Tibial nerve (tissue), 3 donors: ENCODE measurements at regions not wholly inside any gene's neighbourhood (a gene's known extent, or its start where the extent isn't known, plus 50 kb on each side); places are given as distances from the start of the nearest gene placed in this dataset.

ENCODE experiments used
- CTCF ChIP-seq, 5 experiments: fragments of 200-600 bp in 3 of 5; fragments of 450-650 bp in 2 of 5; sonication (generic) in 3 of 5; IDR thresholded peaks; one replicate each; pipeline ENCODE4 v1.5.1; 2016 to 2019; ENCODE audit warnings: antibody characterized with exemption in 5 of 5, mild to moderate bottlenecking in 3 of 5, moderate library complexity in 2 of 5
- POLR2A ChIP-seq, 2 donors: fragments of 450-650 bp; IDR thresholded peaks; one replicate each; pipeline ENCODE4 v1.6.1; 2017; ENCODE audit warnings: antibody characterized with exemption in 2 of 2, mild to moderate bottlenecking in 2 of 2, moderate library complexity in 2 of 2

- TF ChIP-seq CTCF (IDR thresholded peaks at IDR 0.05) (no peak), POLR2A (IDR thresholded peaks at IDR 0.05) (no peak)
Observed at GRCh38 chr9:731474-731873, 110.0 kb upstream of the DMRT1 start.
